ENCODE measurements at regions not wholly inside any gene's neighbourhood (a gene's known extent, or its start where the extent isn't known, plus 50 kb on each side); places are given as distances from the start of the nearest gene placed in this dataset.
"Not testable (repeated sequence)": the region's sequence is repeated elsewhere in the genome, so short reads cannot be mapped to it uniquely, and the experiment has no call there.

DNA sequence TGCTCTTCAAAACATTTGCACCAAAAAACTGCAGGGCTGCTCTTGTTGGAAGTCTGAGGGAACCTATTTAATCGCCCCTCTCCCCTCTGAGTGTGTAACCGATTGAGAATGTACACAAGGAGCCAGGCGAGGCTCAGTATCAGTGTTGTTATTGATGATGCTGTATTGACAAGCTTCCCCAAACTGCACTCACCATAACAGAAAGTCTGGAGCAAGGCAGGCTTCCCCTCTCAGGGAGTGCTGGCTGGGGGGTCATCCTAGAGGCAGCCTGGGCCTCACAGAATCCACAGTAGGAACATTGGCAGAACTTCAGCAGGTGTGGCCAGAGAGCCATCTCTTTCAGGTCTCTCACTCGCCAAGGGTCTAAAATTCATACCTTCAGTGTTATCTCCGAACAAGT lies 58.1 kb upstream of the TUNAR start:
- no peak for DNase-seq (ENCODE audit: low spot score)

DNA sequence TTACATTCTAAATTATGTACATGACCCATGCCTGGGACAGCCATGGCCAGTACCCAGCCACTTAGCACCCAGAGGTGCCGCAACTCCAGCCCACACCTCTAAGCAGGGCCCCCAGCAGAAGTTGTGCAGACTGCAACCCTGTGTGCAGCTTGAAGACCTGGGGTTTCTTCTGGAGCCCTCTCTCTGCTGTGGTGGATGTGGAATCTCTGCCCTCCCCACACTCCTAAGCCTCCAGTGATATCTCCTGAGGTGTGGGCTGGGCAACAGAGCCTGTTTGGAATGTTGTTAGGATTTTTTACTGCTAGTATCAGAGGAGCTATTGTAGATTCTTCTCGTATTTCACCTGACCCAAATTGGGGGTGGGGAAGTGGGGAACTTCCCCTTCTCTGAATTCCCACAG lies 59.4 kb upstream of the TUNAR start:
- DNase-seq (ENCODE audit: low spot score): no peak

DNA sequence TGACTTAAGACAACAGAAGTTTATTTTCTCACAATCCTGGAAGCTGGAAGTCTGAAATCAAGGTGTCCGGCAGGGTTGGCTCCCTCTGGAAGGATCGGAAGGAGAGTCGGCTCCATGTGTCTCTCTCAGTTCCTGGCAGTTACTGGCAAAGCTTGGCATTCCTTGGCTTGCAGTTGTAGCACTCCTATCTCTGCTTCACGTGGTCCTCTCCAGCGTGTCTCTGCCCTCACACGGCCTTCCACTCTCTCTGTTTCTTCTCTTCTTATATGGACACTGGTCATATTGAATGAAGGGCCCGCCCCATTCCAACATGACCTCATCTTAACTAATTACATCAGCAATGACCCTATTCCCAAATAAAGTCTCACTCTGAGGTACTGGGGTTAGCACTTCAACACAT lies 60.1 kb upstream of the TUNAR start:
- DNase-seq (ENCODE audit: low spot score): no peak

- no peak for DNase-seq (ENCODE audit: low spot score)
Observed at GRCh38 chr14:95815226-95815690, 61.4 kb upstream of the TUNAR start.

- no peak for DNase-seq (ENCODE audit: low spot score)
Observed at GRCh38 chr14:95814363-95815225, 62.0 kb upstream of the TUNAR start.

DNA sequence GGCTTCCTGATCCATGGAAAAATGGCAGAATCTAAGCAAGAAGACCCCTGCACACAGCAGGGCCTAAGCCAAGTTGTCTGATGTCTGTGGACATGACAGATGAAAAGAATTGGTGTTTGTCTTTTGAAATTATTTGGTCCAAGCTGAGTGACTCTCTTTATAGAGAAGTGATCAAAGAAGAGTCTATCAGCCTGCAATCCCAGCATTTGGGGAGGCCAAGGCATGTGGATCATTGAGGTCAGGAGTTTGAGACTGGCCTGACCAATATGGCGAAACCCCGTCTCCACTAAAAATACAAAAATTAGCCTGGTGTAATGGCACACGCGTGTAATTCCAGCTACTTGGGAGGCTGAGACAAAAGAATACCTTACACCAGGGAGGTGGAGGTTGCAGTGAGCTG lies 64.8 kb upstream of the TUNAR start:
- DNase-seq (ENCODE audit: low spot score): no peak

DNA sequence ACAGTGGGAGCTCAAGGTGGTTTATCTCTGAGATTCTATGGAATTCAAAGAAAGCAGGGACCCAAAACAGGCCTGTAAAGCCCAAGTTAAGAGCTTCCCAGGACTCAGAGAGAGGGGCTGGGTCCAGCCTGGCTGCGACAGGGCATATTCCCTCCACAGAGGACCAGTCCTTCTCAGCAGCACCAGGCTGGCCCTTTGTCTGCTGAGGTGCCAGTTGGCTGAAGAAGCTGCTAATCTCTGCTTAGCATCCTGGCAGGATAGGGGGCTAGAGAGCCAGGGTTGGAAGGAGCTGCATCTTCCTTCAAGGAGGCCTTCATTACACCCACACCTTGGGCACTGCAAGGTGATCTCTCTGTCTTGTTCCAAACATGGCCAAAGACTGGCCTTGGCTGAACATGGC lies 68.3 kb upstream of the TUNAR start:
- no peak for DNase-seq (ENCODE audit: low spot score)

GRCh38 chr14:95796788-95797187 lies 79.8 kb upstream of the TUNAR start:
- DNase-seq (ENCODE audit: low spot score): no peak

DNA sequence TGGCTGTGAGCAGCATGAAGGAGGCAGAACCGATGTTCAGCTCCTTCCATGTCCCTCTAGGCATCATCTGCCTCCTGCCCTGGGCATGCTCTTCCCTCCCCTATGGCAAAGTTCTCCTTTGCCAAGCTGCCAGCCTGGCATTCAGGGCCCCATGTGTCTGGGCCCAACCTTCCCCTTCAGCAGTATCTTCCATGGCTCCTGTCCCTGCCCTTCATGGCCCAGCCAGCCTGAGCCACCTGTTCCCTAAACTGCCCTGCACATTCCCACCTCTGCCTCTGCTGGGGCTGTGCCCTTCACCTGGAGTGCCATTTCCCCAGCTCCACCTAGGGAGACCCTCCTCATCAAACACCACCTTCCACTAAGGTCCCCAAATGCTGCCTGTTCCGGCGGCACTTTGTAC lies 74.0 kb upstream of the TCL1A start:
- DNase-seq (ENCODE audit: low spot score): no peak

GRCh38 chr14:95786566-95786965 lies 72.6 kb upstream of the TCL1A start:
- no peak for DNase-seq (ENCODE audit: low spot score)

DNA sequence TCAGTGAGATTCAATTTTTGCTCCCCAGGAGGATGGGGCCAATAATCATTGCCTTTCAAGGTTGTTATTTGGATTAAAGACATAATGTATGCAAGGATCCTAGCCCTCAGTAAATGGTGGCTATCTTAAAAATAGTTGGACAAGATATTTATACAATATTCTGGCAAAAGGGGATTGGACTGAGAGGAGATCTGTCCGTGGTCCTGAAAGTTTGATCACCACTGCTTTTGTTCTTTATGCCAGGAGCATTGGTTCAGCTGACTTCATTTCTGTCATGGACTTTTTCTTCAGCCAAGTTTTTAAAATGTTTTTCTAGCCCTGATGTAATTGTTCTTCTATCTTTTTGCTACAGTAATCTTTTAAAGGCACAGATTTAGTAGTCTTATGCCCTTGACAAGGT lies 70.2 kb upstream of the TCL1A start:
- peak; percentile 5 for DNase-seq (ENCODE audit: low spot score)

- DNase-seq (ENCODE audit: low spot score): no peak
Observed at GRCh38 chr14:95776798-95777534, 63.0 kb upstream of the TCL1A start.

DNA sequence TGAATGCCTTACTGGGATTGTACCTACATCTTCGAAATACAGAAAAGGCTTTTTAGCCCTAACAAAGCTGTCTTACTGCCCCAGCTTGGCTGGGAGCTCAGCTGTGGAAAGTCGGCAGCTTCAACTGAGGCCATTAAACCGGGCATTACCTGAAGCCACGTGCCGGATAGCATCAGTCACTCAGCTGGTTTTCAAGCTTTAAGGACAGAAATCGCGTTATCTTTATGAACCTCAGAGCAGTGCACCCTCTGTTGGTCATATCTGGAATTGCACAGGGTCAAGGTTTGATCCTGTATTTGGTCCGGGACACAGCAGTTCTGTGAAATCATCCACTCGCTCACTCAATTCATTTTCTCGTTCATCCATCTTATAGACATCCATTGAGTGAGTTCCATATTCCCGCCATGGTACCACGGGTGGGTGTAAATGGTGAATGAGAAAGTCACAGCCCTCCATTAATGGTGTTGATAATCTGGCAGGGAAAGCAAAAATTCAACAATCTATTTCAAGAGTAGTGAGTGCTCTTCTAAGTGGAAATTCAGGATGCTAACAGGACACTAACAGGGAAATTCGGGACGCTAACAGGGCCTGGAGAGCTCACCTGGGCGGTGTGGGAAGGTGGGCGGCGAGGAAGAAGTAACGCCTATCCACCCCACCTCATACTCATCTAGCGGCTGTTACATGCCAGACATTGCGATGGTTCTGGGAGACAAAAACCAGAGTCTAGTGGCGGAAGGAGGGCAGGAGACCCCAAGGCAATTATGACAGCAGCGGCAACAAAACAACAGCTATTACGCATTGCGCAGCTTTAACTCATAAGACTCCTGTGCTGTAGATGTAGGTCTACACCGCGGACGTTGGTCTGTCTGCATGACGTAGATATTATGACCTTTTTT lies 60.6 kb upstream of the TCL1A start:
- DNase-seq (ENCODE audit: low spot score): peak; percentile 25

- DNase-seq (ENCODE audit: low spot score): no peak
Observed at GRCh38 chr14:95770777-95771176, 56.9 kb upstream of the TCL1A start.

- DNase-seq (ENCODE audit: low spot score): no peak
Observed at GRCh38 chr14:95769976-95770375, 56.1 kb upstream of the TCL1A start.

- DNase-seq (ENCODE audit: low spot score): not testable (repeated sequence)
Observed at GRCh38 chr14:95769431-95769830, 55.5 kb upstream of the TCL1A start.

GRCh38 chr14:95765051-95765450 lies 51.1 kb upstream of the TCL1A start:
- DNase-seq (ENCODE audit: low spot score): no peak

GRCh38 chr14:95763875-95764274 lies 50.0 kb upstream of the TCL1A start:
- DNase-seq (ENCODE audit: low spot score): no peak
